Brain pericyte (primary cell): ENCODE measurements at regions not wholly inside any gene's neighbourhood (a gene's known extent, or its start where the extent isn't known, plus 50 kb on each side); places are given as distances from the start of the nearest gene placed in this dataset.

Experiments
- DNase-seq: peaks from one replicate; pipeline ENCODE4 v3.0.0-alpha.2; 2012; ENCODE audit warnings: low read depth, low spot score

DNA sequence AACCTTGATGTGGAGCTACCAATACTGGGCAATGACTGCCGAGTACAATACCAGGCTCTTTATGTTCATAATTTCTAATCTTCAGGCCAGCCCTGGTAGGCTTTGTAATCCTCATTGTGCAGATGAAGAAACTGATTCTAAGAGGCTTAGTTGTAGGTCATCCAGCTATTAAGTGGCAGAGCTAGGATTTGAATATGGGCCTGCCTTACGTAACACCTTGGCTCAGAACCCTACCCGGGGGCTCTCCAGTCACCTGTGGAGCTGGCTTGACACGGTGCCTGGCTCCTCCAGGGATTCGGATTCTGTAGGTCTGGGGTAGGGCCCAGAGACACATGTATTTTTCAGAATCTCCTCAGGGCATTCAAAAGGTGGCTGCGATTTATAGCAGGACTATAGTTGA lies 515.5 kb downstream of the QKI start:
- no peak for DNase-seq

DNA sequence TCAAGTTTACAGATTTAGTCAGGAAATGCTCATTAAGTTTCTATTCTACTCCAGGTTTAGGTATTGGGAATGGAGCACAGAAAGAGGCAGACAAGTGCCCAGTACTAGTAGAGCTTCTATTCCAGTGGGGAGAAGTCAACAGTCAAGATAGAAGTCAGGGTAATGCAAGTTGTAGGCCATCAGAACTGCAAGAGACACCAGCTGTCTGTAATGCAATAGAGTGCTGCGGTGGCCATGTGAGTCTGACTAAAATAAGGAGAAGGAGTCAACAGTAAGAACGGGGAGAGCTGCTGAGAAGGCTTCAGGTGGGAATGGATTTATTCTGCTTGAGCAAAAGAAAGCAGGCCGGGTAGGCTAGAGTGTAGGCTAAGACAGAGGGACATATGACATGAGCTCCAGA lies 515.0 kb downstream of the QKI start:
- DNase-seq = no peak

DNA sequence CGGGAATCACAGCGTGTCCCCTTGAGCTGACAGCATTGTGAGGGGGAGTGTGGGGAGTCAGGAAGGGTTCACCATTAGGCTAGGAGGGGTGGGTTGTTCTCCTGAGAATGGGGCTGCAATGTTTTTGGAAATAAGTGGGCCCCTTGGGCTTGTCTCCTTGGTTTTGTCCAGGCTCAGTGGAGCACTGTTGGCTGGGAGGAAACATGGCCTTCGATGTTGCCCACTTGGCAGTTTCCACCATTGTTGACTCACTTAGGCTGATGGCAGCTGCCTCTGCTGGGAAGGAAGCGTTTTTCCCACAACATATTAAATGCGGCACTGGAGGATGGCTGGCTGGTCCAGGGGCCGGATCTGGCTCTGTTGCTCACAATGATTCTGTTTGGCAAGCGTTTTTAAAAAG lies 512.1 kb downstream of the QKI start:
- DNase-seq = no peak

DNA sequence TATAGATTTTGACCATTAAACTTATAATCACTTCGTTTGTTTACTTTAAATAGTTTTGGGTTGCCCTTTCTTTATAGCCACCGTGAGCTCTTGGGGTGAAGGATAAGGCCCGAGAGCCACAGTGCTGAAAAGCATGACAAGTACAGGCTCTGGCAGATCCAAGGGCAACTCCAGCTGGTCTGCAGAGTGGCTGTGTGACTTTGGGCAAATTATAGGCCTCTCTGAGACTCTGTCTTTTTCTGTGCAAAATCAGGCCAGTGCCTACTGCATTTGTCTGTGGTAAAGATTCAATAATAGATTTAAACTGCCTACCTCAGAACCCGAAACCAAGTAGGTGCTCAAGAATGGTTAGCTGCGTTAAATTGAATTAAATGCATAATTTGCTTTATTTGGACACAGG lies 511.3 kb downstream of the QKI start:
- no peak for DNase-seq

DNA sequence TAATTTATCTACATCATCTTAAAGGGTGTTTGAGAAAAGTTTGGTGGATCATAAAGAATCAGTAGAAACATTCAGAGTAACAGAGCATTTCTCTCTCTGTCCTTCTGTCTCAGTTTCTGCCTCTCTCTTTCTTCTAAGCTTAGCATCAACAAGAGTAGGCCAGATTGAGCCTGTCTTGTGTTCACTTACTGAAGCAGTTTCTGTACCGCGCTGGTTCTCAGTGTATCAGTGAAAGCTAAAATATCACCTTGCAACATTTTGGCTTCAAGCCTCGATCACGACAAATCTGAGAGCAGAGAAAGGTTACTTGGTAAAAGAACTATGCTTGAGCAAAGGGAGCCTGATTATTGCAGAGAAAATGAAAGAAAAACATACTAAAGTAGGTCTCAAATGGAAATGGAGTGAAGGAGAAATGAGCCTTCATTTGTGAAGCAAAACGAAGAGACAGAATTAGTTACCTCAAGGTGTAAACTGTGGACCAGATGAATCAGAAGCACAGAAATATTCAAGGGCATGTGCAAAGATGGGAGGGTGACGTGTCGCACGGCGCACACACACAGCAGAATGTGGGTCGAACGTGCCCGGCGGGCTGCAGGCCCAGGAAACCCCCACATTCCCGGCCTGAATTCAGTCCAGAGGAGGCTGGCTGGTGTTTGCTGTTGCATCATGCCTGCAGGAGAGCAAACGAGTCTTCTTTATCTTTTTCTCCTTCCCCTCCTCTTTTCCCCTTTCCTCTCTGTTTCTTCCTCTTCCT lies 509.3 kb downstream of the QKI start:
- DNase-seq = no peak

DNA sequence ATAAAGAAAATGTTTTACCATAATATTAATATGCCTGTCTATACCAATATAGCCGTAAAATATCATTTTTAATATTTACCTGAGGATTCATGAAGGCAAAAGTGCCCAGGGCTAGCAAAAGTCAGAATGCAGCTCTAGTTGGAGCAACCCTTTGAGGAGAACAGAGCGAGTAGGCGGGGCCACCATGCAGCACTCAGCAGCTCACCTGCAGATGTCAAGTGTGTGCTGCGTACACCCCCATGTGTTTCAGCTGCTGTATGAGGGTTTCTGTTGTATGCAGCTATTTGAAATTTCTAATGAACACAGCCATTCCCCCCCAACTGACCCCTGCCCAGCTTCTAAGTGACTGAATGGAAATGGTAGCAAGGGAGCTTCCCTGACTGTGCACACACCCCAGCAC lies 508.0 kb downstream of the QKI start:
- DNase-seq = no peak

DNA sequence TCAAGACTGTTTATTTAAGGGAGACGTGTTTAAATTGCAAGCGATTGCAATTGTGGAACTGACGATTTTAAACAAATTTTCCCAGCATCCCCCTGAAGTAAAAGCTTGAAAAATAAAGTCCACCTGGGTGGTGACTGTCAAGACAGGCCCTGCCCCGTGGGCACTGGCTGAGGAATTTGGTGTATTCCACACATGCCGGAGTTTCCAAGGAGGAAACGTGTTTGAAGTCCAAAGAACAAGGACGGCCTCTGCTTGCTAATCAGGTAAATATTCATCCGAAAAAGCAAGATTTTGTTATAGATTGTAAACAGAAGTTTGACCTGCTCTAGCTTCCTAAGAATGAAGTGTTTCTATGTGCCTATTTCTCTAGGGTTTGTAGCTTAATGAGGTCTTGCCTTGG lies 505.1 kb downstream of the QKI start:
- DNase-seq = no peak

DNA sequence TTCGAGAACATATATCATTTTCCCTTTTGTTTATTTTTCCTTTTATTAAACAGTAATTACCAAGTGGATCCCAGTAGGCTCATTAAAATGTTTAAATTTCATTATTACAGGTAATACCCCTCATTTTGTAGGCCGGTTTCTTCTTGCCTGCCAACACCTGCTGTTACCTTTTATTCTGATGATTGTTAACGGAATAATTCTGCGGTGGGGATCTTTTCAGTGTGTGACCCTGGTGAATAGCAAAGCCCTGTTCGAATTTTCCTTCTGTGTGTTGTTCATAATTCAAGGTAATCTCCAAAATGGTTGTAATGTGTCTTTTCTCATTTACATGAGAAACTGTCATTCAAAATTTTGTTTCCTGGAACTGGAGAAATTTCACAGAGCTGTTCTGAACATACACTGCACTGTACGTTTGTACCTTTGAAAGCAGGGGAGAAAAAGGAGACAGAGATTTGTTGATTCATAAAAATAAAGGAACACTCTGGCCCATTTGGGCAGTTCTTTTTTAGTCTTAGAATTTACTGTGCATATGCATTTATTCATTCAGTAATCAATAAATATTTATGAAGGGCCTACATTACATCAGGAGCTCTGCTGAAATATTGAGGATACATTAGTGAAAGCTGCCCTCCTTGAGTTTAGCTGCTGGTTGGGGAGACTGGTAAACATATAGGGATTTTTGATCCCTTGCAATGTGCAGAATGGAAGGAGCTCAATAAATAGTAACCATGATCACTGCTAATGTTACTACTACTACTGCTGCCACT lies 502.0 kb downstream of the QKI start:
- no peak for DNase-seq

DNA sequence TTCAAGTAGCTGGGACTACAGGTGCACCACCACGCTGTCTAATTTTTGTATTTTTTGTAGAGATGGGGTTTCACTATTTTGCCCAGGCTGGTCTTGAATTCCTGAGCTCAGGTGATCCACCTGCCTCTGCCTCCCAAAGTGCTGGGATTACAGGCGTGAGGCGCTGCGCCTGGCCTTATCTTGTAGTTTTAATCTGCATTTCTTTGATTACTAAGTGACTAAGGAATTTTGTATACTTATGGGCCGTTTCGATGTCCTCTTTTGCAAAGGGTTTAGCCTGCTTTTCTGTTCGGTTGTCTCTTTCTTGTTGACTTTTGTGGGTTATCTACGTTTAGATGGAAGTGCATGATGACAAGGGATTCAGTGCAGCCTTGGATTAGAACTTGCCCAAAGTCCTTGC lies 500.6 kb downstream of the QKI start:
- DNase-seq = no peak

DNA sequence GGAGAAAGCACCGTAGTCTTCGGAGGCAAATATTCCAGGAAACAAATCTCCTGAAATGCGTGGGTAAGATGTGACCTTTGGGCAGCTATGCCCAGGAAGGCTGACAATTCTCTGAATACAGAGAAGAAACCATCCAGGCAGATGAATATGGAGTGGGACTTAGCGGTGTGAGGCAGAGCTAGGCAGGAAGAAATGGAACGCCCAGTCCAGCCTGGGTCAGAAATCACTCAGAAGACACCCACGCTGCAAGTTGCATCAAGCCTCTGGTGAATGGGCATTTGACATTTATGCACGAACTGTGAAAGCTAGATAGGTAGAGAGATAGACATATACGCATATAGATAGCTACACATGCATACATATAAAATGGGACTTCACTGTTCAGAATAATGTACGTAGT lies 498.5 kb downstream of the QKI start:
- no peak for DNase-seq

DNA sequence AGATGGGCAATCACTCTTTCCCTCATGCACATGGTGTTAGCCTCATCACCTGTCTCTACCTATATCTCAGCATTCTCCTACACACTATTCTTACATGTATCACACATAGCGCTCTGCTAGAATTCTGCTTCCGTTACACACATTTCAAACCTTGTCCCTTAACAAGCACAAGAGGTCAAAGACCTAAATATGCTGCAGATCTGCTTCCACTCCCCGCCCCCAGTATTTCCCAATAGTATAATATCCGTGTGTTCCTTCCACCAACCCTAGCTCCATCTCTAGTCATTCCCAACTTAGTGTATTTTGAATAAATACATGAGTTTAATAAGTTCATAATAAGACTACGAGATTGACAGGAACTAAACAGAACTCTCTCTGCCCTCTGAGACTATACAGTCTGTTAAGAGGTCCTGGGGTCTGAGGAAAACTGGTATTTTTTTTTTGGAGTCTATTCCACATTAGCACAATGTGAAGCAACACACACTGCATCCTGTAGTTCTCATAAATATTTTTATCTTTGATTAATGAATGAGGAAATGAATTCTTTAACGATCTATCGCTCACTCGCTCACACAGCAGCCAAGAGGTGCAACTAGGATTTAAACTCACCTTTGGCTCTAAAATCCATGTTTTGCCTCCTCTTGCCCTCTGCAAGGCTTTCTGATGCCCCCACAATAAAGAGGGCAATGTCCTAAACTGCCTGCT lies 491.6 kb downstream of the QKI start:
- DNase-seq = no peak

DNA sequence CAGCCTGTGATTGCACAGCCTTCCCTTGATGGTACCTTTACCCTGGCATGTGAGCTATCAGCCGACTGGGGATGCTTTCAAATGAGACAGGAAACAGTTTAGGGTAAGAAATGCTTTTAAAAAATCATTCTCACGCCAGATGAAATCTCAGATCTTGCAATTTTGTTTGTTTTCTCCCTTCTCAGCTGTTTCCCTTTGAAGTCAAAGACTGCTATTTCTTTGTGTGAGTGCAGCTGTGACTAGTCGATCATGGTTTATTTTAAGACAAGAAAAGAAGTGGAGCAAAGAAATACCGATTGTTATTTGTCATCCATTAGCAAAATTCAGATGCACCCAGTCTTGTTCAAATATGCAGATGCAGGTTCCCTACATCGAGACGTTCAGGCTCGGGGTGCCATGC lies 489.7 kb downstream of the QKI start:
- no peak for DNase-seq

DNA sequence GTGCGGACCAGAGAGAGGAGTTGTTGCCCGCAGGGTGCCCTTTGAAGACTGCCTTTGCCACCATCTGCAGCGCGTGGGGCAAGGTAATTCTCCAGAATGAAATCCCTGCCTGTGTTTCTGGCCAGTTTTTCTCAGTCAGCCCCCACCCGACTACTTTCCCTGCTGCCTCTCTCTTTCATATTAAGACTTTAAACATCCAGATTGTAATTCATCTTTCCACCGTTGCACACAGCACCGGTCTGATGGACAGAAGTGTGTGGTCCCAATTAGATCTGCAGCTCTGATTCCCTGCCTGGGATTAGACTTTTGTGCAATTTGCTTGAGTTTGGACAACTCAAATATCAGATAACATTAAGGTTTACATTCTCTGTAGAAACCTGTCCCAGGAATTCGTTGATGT lies 489.0 kb downstream of the QKI start:
- no peak for DNase-seq

DNA sequence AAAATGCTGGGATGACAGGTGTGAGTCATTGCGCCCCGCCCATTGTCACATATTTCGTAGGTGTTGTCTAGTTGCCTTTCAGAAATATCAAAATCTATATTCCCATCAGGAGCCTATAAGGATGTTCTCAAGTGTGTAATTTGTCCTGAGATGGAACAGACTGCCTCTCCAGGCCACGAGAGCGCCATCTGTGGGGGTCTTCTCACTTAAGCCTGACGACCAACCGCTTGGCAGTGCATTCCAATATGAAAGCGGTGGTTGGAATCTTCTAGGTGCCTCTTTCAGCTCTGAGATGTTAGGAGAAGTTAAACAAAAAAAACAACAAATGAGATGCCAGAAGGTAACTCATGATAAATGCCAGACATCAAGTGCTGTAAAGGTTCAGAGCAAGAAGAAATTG lies 488.5 kb downstream of the QKI start:
- no peak for DNase-seq

DNA sequence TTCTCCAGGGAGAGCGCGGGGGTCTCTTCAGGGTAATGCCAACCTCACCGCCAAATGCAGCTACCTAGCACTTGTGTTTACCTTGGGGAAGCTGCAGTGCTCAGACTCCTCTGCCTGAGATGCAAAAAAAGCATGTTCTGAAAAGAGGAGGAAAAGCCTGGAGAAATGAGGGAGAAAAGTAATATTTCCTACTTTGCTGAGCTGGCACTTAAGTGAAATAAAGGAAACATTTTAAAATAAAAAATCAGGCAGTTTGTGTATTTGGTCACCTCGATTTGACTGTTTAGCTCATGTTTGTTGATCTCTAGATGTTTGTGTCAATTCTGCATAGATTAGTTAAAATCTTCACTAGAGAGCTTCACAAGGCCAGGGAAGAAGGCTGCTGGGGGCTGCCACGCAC lies 487.2 kb downstream of the QKI start:
- no peak for DNase-seq

DNA sequence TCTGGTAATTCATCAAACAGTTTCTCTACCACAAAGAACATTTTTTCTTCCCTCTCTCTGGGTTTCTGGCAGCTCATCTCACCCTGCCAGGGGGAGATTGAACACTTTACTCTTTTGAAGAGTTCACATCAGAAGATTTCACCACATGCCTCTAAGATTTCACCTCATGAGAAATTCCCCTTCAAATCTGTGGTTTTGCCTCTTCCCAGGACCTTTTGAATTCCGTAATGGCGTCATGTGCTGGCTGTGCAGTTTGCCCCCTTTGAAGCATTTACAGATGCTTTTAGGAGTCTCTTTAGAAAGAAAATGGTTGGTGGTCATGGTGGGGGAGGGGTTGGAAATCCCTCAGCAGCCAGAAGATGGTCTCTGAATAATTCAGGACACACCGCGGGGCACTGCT lies 486.1 kb downstream of the QKI start:
- peak; percentile 47 for DNase-seq

DNA sequence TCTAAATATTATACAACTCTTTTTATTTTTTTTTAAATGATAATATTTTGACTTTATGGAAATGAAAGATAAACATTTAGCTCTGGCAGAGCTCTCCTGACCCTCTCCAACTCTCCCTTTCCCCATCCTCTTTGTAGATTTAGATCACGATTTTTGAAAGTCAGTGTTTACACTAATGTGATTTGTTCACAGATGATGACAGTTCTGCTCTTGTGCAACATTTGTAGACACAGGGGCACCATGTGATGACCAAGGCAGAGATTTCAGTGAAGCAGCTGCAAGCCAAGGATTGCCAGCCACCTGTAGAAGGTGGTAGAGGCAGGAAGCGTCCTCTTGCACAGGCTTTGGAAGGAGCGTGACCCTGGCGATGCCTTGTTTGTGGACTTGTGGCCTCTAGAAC lies 483.2 kb downstream of the QKI start:
- DNase-seq = no peak

DNA sequence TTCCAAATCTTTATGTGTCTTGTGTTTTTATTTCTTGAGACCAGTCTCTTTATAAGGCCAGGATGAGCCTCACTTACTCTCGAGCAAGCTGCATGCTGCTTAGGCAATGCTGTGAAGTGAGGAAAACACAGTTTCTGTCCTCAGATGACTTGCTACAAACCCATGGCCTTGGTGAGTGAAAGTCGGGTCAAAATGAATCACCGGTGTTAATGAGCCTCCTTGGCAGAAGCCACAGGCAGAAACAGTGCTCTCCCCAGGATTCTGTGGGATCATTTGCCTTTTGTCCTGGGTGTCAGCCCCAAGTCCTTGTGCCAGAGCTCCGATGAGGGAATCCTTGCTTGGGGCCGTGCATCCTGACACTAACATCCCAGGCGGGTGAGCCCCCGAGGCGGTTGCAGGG lies 482.5 kb downstream of the QKI start:
- DNase-seq = no peak

DNA sequence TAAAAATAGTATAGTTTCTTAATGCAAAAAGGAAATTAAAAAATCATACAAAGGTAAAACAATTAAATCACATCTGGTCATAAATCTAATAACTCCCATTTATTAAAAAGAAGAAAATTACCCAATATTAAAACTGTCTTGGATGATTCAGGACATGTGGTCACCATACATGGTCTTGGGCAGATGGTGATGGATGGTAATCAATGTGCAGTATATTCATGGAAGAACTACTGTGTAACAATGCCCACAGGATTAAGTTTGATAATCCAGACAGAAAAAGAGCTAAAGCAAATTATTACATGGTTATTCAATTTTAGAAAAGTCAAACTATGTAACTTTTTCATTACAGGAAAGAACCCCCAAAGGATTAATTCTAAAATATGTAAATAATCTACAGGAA lies 480.6 kb downstream of the QKI start:
- no peak for DNase-seq

DNA sequence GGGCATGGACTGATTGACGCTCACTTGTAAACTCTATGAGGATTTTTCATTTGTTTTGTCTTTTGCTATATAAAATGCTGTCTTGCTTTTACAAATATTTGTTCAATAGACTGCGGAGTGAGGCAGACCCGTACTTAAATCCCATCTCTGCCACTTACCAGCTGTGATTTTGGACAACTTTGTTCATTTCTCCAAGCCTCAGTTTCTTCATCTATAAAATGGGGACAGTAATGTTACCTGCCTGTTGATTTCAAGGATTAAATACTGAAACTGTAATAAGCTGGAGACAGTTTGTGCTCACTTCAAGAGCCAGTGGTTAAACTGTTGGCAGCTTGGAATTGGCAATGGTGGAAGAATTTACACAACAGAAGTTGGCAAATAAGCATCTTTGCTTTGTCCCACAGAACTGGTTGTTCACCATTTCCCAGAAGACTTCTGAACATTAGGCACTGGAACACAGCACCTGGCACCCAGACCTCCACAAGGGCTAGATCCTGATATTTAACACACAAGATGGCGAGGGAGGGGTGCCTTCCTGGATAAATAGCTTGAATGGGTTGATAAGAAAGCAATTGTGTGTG lies 479.2 kb downstream of the QKI start:
- DNase-seq = no peak

DNA sequence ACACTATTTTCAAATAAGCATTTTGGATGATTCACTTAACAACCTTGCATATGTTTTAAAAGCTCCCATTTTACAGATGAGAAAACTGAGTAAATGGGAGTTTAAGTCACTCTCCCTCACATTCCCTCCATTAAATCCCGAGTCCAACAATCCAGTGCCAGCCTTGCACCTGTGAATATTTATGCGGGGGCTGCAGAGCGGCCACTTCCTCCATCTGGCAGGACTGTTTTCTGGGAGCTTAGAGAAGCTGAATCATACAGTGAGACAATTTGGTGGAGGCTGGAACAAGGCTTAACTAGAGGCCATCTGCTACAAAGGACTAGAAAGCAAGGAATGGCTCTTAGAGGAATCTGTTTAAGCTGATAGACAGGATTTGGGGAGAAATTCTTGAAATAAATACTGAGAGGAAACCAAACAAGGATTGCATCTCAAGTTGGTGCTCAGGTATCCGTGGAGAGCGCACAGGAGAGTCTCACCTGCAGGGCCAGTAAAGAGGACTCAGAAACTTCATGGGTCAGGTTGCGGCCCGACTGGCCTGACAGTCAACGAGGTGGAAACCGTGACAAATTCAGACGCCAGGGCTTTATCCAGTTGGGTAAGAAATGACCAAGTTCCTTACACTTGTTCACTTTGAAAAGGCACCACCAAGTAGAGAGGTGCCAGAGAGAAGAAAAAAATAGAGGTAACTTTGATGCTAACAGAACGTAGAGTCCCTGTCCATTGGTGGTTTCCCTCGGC lies 478.5 kb downstream of the QKI start:
- no peak for DNase-seq
